NT2/D1 (cell line): ENCODE measurements at regions not wholly inside any gene's neighbourhood (a gene's known extent, or its start where the extent isn't known, plus 50 kb on each side); places are given as distances from the start of the nearest gene placed in this dataset.

Experiments used
- DNase-seq: peaks from one replicate; pipeline ENCODE4 v3.0.0-alpha.2; 2011; ENCODE audit warnings: low read depth, low spot score
- H3K27me3 ChIP-seq: 2 replicates; pipeline ENCODE4 v1.6.0; 2011; ENCODE audit warnings: mild to moderate bottlenecking; ENCODE audit not compliant: insufficient read length, insufficient read depth
- H3K36me3 ChIP-seq: 2 replicates; pipeline ENCODE4 v1.6.1; 2011; ENCODE audit warnings: mild to moderate bottlenecking, low read length, mixed read lengths; ENCODE audit not compliant: insufficient read depth, insufficient read length
- H3K4me1 ChIP-seq: 2 replicates; pipeline ENCODE4 v1.5.1; 2011; ENCODE audit not compliant: insufficient read depth, insufficient read length
- H3K4me3 ChIP-seq: 2 replicates; pipeline ENCODE4 v1.5.1; 2011; ENCODE audit warnings: low read depth; ENCODE audit not compliant: insufficient read length
- H3K9ac ChIP-seq: 2 replicates; pipeline ENCODE4 v1.6.0; 2011; ENCODE audit warnings: low read depth; ENCODE audit not compliant: insufficient read length
- H3K9me3 ChIP-seq: 2 replicates; pipeline ENCODE4 v1.5.1; 2011; ENCODE audit warnings: mild to moderate bottlenecking, low read length; ENCODE audit not compliant: insufficient read depth
- SUZ12 ChIP-seq: IDR thresholded peaks from 2 replicates; pipeline ENCODE4 v1.6.1; 2011; ENCODE audit not compliant: insufficient read length, insufficient read depth; ENCODE audit errors: extremely low read depth
- YY1 ChIP-seq: IDR thresholded peaks from 2 replicates; pipeline ENCODE4 v1.6.1; 2011; ENCODE audit not compliant: insufficient read length, insufficient read depth
- ZNF274 ChIP-seq: IDR thresholded peaks from 2 replicates; pipeline ENCODE4 v1.6.1; 2011; ENCODE audit warnings: mild to moderate bottlenecking, low read depth, low read length

- DNase-seq, result no peak
- no peak overlapping the region for H3K9ac ChIP-seq
- no peak for TF ChIP-seq ZNF274
- no peak for TF ChIP-seq YY1
- no peak for TF ChIP-seq SUZ12
- no peaks in the 10 kb centered on the region for H3K36me3 ChIP-seq
- H3K4me1 ChIP-seq, result no peaks in the 10 kb centered on the region
- no peaks in the 10 kb centered on the region for H3K9me3 ChIP-seq
- H3K27me3 ChIP-seq, result no peaks in the 10 kb centered on the region
- H3K4me3 ChIP-seq, result no peak overlapping the region
Measured at GRCh38 chr2:138333677-138334076, 167.9 kb upstream of the SPOPL start.

GRCh38 chr2:138334323-138334722 lies 167.2 kb upstream of the SPOPL start:
- Histone ChIP-seq H3K36me3 (no peaks in the 10 kb centered on the region), H3K9me3 (no peaks in the 10 kb centered on the region), H3K4me3 (no peak overlapping the region), H3K9ac (no peak overlapping the region), H3K27me3 (no peaks in the 10 kb centered on the region), H3K4me1 (no peaks in the 10 kb centered on the region)
- TF ChIP-seq SUZ12, result no peak
- no peak for TF ChIP-seq YY1
- no peak for TF ChIP-seq ZNF274
- no peak for DNase-seq

GRCh38 chr2:138335036-138335435 lies 166.5 kb upstream of the SPOPL start:
- DNase-seq, result no peak
- no peak overlapping the region for H3K4me3 ChIP-seq

GRCh38 chr2:138336146-138336545 lies 165.4 kb upstream of the SPOPL start:
- no peak for DNase-seq
- H3K27me3 ChIP-seq, result no peaks in the 10 kb centered on the region
- H3K9ac ChIP-seq, result no peak overlapping the region
- no peak for TF ChIP-seq SUZ12
- TF ChIP-seq ZNF274, result no peak
- no peak for TF ChIP-seq YY1
- no peak overlapping the region for H3K4me3 ChIP-seq
- no peaks in the 10 kb centered on the region for H3K4me1 ChIP-seq
- H3K9me3 ChIP-seq, result no peaks in the 10 kb centered on the region
- H3K36me3 ChIP-seq, result no peaks in the 10 kb centered on the region

More at GRCh38 chr2:138335036-138335435, 166.5 kb upstream of the SPOPL start:
- no peaks in the 10 kb centered on the region for H3K9me3 ChIP-seq
- TF ChIP-seq YY1, result no peak
- TF ChIP-seq SUZ12, result no peak
- TF ChIP-seq ZNF274, result no peak
- no peak overlapping the region for H3K9ac ChIP-seq
- no peaks in the 10 kb centered on the region for H3K36me3 ChIP-seq
- H3K27me3 ChIP-seq, result no peaks in the 10 kb centered on the region
- H3K4me1 ChIP-seq, result no peaks in the 10 kb centered on the region

GRCh38 chr2:138355244-138355643 lies 146.3 kb upstream of the SPOPL start:
- DNase-seq, result no peak
- Histone ChIP-seq H3K4me3 (no peak overlapping the region), H3K9ac (no peak overlapping the region), H3K9me3 (no peaks in the 10 kb centered on the region), H3K4me1 (no peaks in the 10 kb centered on the region), H3K27me3 (no peaks in the 10 kb centered on the region), H3K36me3 (no peaks in the 10 kb centered on the region)
- TF ChIP-seq SUZ12, result no peak

GRCh38 chr2:138356178-138356577 lies 145.4 kb upstream of the SPOPL start:
- DNase-seq, result no peak
- Histone ChIP-seq H3K4me3 (no peak overlapping the region), H3K4me1 (no peaks in the 10 kb centered on the region), H3K9me3 (no peaks in the 10 kb centered on the region), H3K27me3 (no peaks in the 10 kb centered on the region), H3K9ac (no peak overlapping the region), H3K36me3 (no peaks in the 10 kb centered on the region)
- TF ChIP-seq ZNF274, result no peak
- no peak for TF ChIP-seq SUZ12
- TF ChIP-seq YY1, result no peak

- TF ChIP-seq SUZ12, result no peak
- TF ChIP-seq ZNF274, result no peak
- TF ChIP-seq YY1, result no peak
- Histone ChIP-seq H3K9me3 (no peaks in the 10 kb centered on the region), H3K36me3 (no peaks in the 10 kb centered on the region), H3K27me3 (no peaks in the 10 kb centered on the region), H3K4me3 (no peak overlapping the region), H3K9ac (no peak overlapping the region), H3K4me1 (no peaks in the 10 kb centered on the region)
- no peak for DNase-seq
Measured at GRCh38 chr2:138359532-138359931, 142.0 kb upstream of the SPOPL start.

- H3K9me3 ChIP-seq, result no peaks in the 10 kb centered on the region
- H3K36me3 ChIP-seq, result no peaks in the 10 kb centered on the region
- no peak overlapping the region for H3K4me3 ChIP-seq
- no peak for DNase-seq
- no peaks in the 10 kb centered on the region for H3K27me3 ChIP-seq
- TF ChIP-seq ZNF274 (no peak), SUZ12 (no peak)
- no peaks in the 10 kb centered on the region for H3K4me1 ChIP-seq
- no peak overlapping the region for H3K9ac ChIP-seq
Measured at GRCh38 chr2:138364554-138365162, 136.9 kb upstream of the SPOPL start.
